H1 (cell line): ENCODE measurements at regions not wholly inside any gene's neighbourhood (a gene's known extent, or its start where the extent isn't known, plus 50 kb on each side); places are given as distances from the start of the nearest gene placed in this dataset.

Experiments used
- CTCF ChIA-PET: fragments of 300-600 bp; sonication (Branson Sonifier 250); formaldehyde crosslinking; loops from one replicate; lab custom pipeline; 2021; ENCODE audit not compliant: partially characterized antibody; lab: Charles Lee
- POLR2A ChIA-PET: fragments of 300-600 bp; sonication (Branson Sonifier 250); formaldehyde crosslinking; loops from one replicate; lab custom pipeline; 2021; ENCODE audit warnings: inconsistent platforms; ENCODE audit not compliant: partially characterized antibody; lab: Charles Lee
- DNase-seq, 2 experiments: peaks; one replicate each; pipeline versions ENCODE4 v3.0.0 to v3.0.0-alpha.2; 2010 to 2022; ENCODE audit warnings: low spot score in 2 of 2, low read depth in 1 of 2, mixed read lengths in 1 of 2
- FAIRE-seq: peaks from 2 replicates; lab custom pipeline; 2011; peaks lifted over from hg19 to GRCh38; lab: Jason Lieb, UNC
- H2AFZ ChIP-seq: 2 replicates; pipeline ENCODE4 v1.8.1; 2012; ENCODE audit warnings: low read length, inconsistent platforms
- H2AK5ac ChIP-seq: 2 replicates; pipeline ENCODE4 v1.6.1; 2013; ENCODE audit warnings: low read depth, low read length
- H2BK120ac ChIP-seq: replicated peaks from 2 replicates; pipeline ENCODE3; 2013; ENCODE audit warnings: low read depth, low read length, inconsistent platforms
- H2BK12ac ChIP-seq: 2 replicates; pipeline ENCODE4 v1.6.1; 2013; ENCODE audit warnings: low read depth, low read length
- H2BK15ac ChIP-seq: 2 replicates; pipeline ENCODE4 v1.6.1; 2013; ENCODE audit warnings: low read length
- H2BK20ac ChIP-seq: 2 replicates; pipeline ENCODE4 v1.6.1; 2013; ENCODE audit warnings: low read length
- H2BK5ac ChIP-seq: 2 replicates; pipeline ENCODE4 v1.6.1; 2013; ENCODE audit warnings: low read depth, low read length
- H3K14ac ChIP-seq: 2 replicates; pipeline ENCODE4 v1.6.1; 2013; ENCODE audit warnings: inconsistent platforms; ENCODE audit not compliant: insufficient read length
- H3K18ac ChIP-seq: 2 replicates; pipeline ENCODE4 v1.6.1; 2013; ENCODE audit warnings: low read length; ENCODE audit errors: extremely low read depth
- H3K23ac ChIP-seq: 2 replicates; pipeline ENCODE4 v1.6.1; 2013; ENCODE audit warnings: inconsistent platforms; ENCODE audit not compliant: insufficient read length
- H3K23me2 ChIP-seq: 2 replicates; pipeline ENCODE4 v1.6.1; 2013; ENCODE audit warnings: low read depth, low read length
- H3K27ac ChIP-seq: 2 replicates; pipeline ENCODE4 v1.6.1; 2011; ENCODE audit warnings: low read depth, low read length, inconsistent platforms
- H3K27me3 ChIP-seq, 4 experiments: replicated peaks in 1 of 4; 1 replicate in 1 of 4; 2 replicates in 3 of 4; pipeline versions ENCODE4 v1.6.1 to v1.8.1; 2011 to 2013; ENCODE audit warnings: low read length in 3 of 4, mild to moderate bottlenecking in 3 of 4, inconsistent platforms in 2 of 4, mixed read lengths in 2 of 4, moderate library complexity in 1 of 4; ENCODE audit not compliant: control insufficient read depth in 3 of 4, insufficient read depth in 3 of 4; ENCODE audit errors: extremely low read depth in 1 of 4
- H3K36me3 ChIP-seq, 4 experiments: 2 replicates each; pipeline versions ENCODE4 v1.6.1 to v1.8.1; 2011 to 2013; ENCODE audit warnings: mild to moderate bottlenecking in 4 of 4, low read length in 3 of 4, moderate library complexity in 2 of 4, control low read depth in 1 of 4, inconsistent platforms in 1 of 4; ENCODE audit not compliant: insufficient read depth in 4 of 4, control insufficient read depth in 2 of 4
- H3K4ac ChIP-seq: replicated peaks from 2 replicates; pipeline ENCODE3; 2013; ENCODE audit warnings: low read length, low read depth, mixed read lengths, inconsistent platforms; ENCODE audit not compliant: insufficient read length
- H3K4me1 ChIP-seq, 4 experiments: replicated peaks in 1 of 4; 1 replicate in 1 of 4; 2 replicates in 3 of 4; pipeline versions ENCODE4 v1.6.1 to v1.8.1; 2011 to 2013; ENCODE audit warnings: low read length in 3 of 4, inconsistent platforms in 2 of 4, mixed read lengths in 1 of 4; ENCODE audit not compliant: insufficient read depth in 4 of 4, control insufficient read depth in 3 of 4
- H3K4me2 ChIP-seq, 2 experiments: 2 replicates each; pipeline versions ENCODE4 v1.6.1 to v1.8.1; 2011 to 2013; ENCODE audit warnings: low read depth in 2 of 2, low read length in 2 of 2, control low read depth in 1 of 2, inconsistent platforms in 1 of 2, mild to moderate bottlenecking in 1 of 2; ENCODE audit not compliant: insufficient read depth in 1 of 2
- H3K4me3 ChIP-seq, 4 experiments: fragments of 200-600, 300-600 bp in 1 of 4; sonication (generic), shearing (Covaris generic), sonication (Bioruptor Twin) in 1 of 4; 2 replicates each; pipeline versions ENCODE4 v1.5.1 to v1.8.1; 2011 to 2016; ENCODE audit warnings: low read length in 4 of 4, low read depth in 3 of 4, control low read depth in 2 of 4, inconsistent platforms in 2 of 4, mild to moderate bottlenecking in 2 of 4, mixed read lengths in 1 of 4, moderate library complexity in 1 of 4; ENCODE audit not compliant: insufficient read depth in 2 of 4; ENCODE audit errors: extremely low read depth in 1 of 4
- H3K56ac ChIP-seq: replicated peaks from 2 replicates; pipeline ENCODE3; 2013; ENCODE audit warnings: low read depth, mild to moderate bottlenecking, mixed read lengths, low read length, inconsistent platforms; ENCODE audit not compliant: insufficient read length
- H3K79me1 ChIP-seq: 2 replicates; pipeline ENCODE4 v1.6.1; 2013; ENCODE audit warnings: low read depth, low read length, control low read depth
- H3K79me2 ChIP-seq, 2 experiments: 2 replicates each; pipeline versions ENCODE4 v1.6.1 to v1.8.1; 2012 to 2013; ENCODE audit warnings: low read length in 2 of 2, mild to moderate bottlenecking in 2 of 2, inconsistent platforms in 1 of 2; ENCODE audit not compliant: insufficient read depth in 2 of 2, control insufficient read depth in 1 of 2
- H3K9ac ChIP-seq, 4 experiments: replicated peaks in 1 of 4; 1 replicate in 1 of 4; 2 replicates in 3 of 4; pipeline versions ENCODE4 v1.6.1 to v1.8.1; 2011 to 2013; ENCODE audit warnings: low read depth in 3 of 4, low read length in 3 of 4, control low read depth in 2 of 4, mild to moderate bottlenecking in 2 of 4, moderate library complexity in 2 of 4, inconsistent platforms in 1 of 4; ENCODE audit errors: extremely low read depth in 1 of 4
- H3K9me3 ChIP-seq, 2 experiments: 2 replicates each; pipeline versions ENCODE4 v1.6.1 to v1.8.1; 2012 to 2013; ENCODE audit warnings: mild to moderate bottlenecking in 2 of 2, moderate library complexity in 2 of 2, control low read depth in 1 of 2, inconsistent platforms in 1 of 2, low read depth in 1 of 2, low read length in 1 of 2, mixed read lengths in 1 of 2; ENCODE audit not compliant: insufficient read depth in 2 of 2
- H4K20me1 ChIP-seq, 2 experiments: replicated peaks in 1 of 2; 2 replicates each; pipeline versions ENCODE3 to v1.8.1; 2011 to 2013; ENCODE audit warnings: inconsistent platforms in 2 of 2, low read length in 2 of 2, mild to moderate bottlenecking in 1 of 2; ENCODE audit not compliant: insufficient read depth in 2 of 2, control insufficient read depth in 1 of 2
- H4K5ac ChIP-seq: 2 replicates; pipeline ENCODE4 v1.6.1; 2013; ENCODE audit warnings: low read length, low read depth, mixed read lengths, inconsistent platforms; ENCODE audit not compliant: insufficient read length
- H4K8ac ChIP-seq: 2 replicates; pipeline ENCODE4 v1.8.0; 2013; ENCODE audit warnings: mild to moderate bottlenecking, moderate library complexity, low read length, inconsistent platforms; ENCODE audit not compliant: insufficient read depth; ENCODE audit errors: extremely low read depth
- H4K91ac ChIP-seq: replicated peaks from 2 replicates; pipeline ENCODE3; 2013; ENCODE audit warnings: low read length, mixed read lengths, inconsistent platforms; ENCODE audit not compliant: insufficient read length
- BCL11A ChIP-seq, 2 experiments: IDR thresholded peaks; one replicate each; pipeline ENCODE4 v1.6.1; 2011; ENCODE audit warnings: low read depth in 2 of 2, low read length in 2 of 2, mild to moderate bottlenecking in 2 of 2
- CTCF ChIP-seq, 3 experiments: IDR thresholded peaks; 1 replicate in 2 of 3; 2 replicates in 1 of 3; pipeline versions ENCODE4 v1.5.1 to v1.6.1; 2011; ENCODE audit warnings: low read length in 3 of 3, mild to moderate bottlenecking in 3 of 3, inconsistent platforms in 2 of 3, low read depth in 1 of 3, moderate library complexity in 1 of 3; ENCODE audit not compliant: insufficient read depth in 1 of 3; ENCODE audit errors: control extremely low read depth in 1 of 3
- EZH2 ChIP-seq: fragments of 200-600 bp; sonication (generic); IDR thresholded peaks from 2 replicates; pipeline ENCODE4 v1.7.1; 2012; ENCODE audit warnings: low read depth, mild to moderate bottlenecking, moderate library complexity, low read length, inconsistent platforms; ENCODE audit not compliant: severe bottlenecking
- GTF2F1 ChIP-seq: IDR thresholded peaks from 2 replicates; pipeline ENCODE4 v1.6.1; 2012; ENCODE audit warnings: low read depth, low read length, improper control_type of control experiment, borderline replicate concordance
- KDM1A ChIP-seq: fragments of 200-600, 300-600 bp; sonication (generic); IDR thresholded peaks from 2 replicates; pipeline ENCODE4 v1.7.1; 2016; ENCODE audit warnings: mild to moderate bottlenecking, low read length, borderline replicate concordance
- POLR2A ChIP-seq, 2 experiments: IDR thresholded peaks; 1 replicate in 1 of 2; 2 replicates in 1 of 2; pipeline ENCODE4 v1.6.1; 2011; ENCODE audit warnings: low read depth in 2 of 2, low read length in 2 of 2, mild to moderate bottlenecking in 2 of 2; ENCODE audit errors: control extremely low read depth in 1 of 2
- SAP30 ChIP-seq: fragments of 300-600 bp; sonication (generic); IDR thresholded peaks from 2 replicates; pipeline ENCODE4 v1.7.1; 2012; ENCODE audit warnings: low read length, moderate library complexity, mild to moderate bottlenecking, inconsistent platforms; ENCODE audit not compliant: insufficient read depth, insufficient replicate concordance
- SUZ12 ChIP-seq: fragments of 200-600 bp; sonication (generic); IDR thresholded peaks from 2 replicates; pipeline ENCODE4 v1.6.1; 2012; ENCODE audit warnings: mild to moderate bottlenecking, inconsistent platforms, low read length, moderate library complexity, mixed read lengths
- TCF12 ChIP-seq: IDR thresholded peaks from 2 replicates; pipeline ENCODE4 v1.6.1; 2011; ENCODE audit warnings: low read depth, mild to moderate bottlenecking, low read length
- YY1 ChIP-seq: IDR thresholded peaks from 2 replicates; pipeline ENCODE4 v1.6.1; 2011; ENCODE audit warnings: low read depth, mild to moderate bottlenecking, low read length
- WGBS, 2 experiments: shearing (Covaris generic) in 1 of 2; methylation state at CpG; one replicate each; pipeline versions ENCODE4 v1.1.6 to v1.1.7; 2013 to 2015; ENCODE audit warnings: low lambda C conversion rate in 2 of 2, mixed read lengths in 2 of 2, inconsistent platforms in 1 of 2, low coverage in 1 of 2, missing lambda C conversion rate in 1 of 2; ENCODE audit not compliant: insufficient replicate concordance in 2 of 2, insufficient coverage in 1 of 2, insufficient read length in 1 of 2; ENCODE audit errors: extremely low coverage in 1 of 2, missing lambda C conversion rate in 1 of 2; 5-methylcytosine and 5-hydroxymethylcytosine counted together

- H3K4ac ChIP-seq = no peak overlapping the region
- no peaks in the 10 kb centered on the region for H3K79me2 ChIP-seq
- H4K91ac ChIP-seq = peak overlapping the region; percentile 66
- H3K36me3 ChIP-seq = no peaks in the 10 kb centered on the region
- H3K4me2 ChIP-seq = no peak overlapping the region
- no peaks in the 10 kb centered on the region for H3K4me1 ChIP-seq
- no peak overlapping the region for H2BK20ac ChIP-seq
- no peak overlapping the region for H2BK120ac ChIP-seq
- no peak overlapping the region for H3K14ac ChIP-seq
- no peak overlapping the region for H2BK15ac ChIP-seq
- no peaks in the 10 kb centered on the region for H4K20me1 ChIP-seq
- H2AFZ ChIP-seq = no peak overlapping the region
- no peak overlapping the region for H4K8ac ChIP-seq
- no peak overlapping the region for H4K5ac ChIP-seq
- H3K18ac ChIP-seq = no peak overlapping the region
- POLR2A ChIA-PET = no interaction called here
- H3K23me2 ChIP-seq = no peaks in the 10 kb centered on the region
- H2BK5ac ChIP-seq = no peak overlapping the region; the same call in 1 of the 2 replicates
- H3K9me3 ChIP-seq = peaks cover 0 to 3% of the 10 kb centered on the region in 2 experiments; a peak in 1 of 4 replicates
- CTCF ChIA-PET = interaction anchor here (0.6 to 2.8 kb wide), 6 partner anchors 10 to 305 kb away, joined by 3 to 10 read pairs (median 3); no protein-coding TSS in a partner anchor
- H2BK12ac ChIP-seq = no peak overlapping the region
- no peak overlapping the region for H3K56ac ChIP-seq
- 83% methylated on average over 12 of the region's 12 CpGs; no CpG with 5 or more reads in 1 of the 2 experiments for WGBS, 2 experiments
- H3K27me3 ChIP-seq = no peaks in the 10 kb centered on the region; a peak in 1 of 7 replicates
- FAIRE-seq = no peak
- H3K9ac ChIP-seq = no peak overlapping the region
- no peak overlapping the region for H3K23ac ChIP-seq
- no peak overlapping the region for H3K27ac ChIP-seq
- DNase-seq = no peak
- H2AK5ac ChIP-seq = no peak overlapping the region
- no peaks in the 10 kb centered on the region; the same call in none of the 2 replicates for H3K79me1 ChIP-seq
- no peak overlapping the region for H3K4me3 ChIP-seq
- TF ChIP-seq TCF12 = no peak
- TF ChIP-seq GTF2F1 = no peak
- no peak for TF ChIP-seq EZH2
- no peak for TF ChIP-seq BCL11A (IDR thresholded peaks at IDR 0.05; ENCODE audit: low read depth in 2 of 2, low read length in 2 of 2)
- no peak for TF ChIP-seq CTCF (IDR thresholded peaks at IDR 0.05; ENCODE audit: control extremely low read depth in 1 of 3, insufficient read depth in 1 of 3, low read depth in 1 of 3, low read length in 3 of 3)
- no peak for TF ChIP-seq SUZ12
- TF ChIP-seq YY1 = no peak
- no peak for TF ChIP-seq KDM1A
- no peak for TF ChIP-seq POLR2A (IDR thresholded peaks at IDR 0.05; ENCODE audit: control extremely low read depth in 1 of 2, low read depth in 2 of 2, low read length in 2 of 2)
- no peak for TF ChIP-seq SAP30
Measured at GRCh38 chr16:86213437-86214205, 296.7 kb upstream of the FOXF1 start.
